ENCODE measurements at regions not wholly inside any gene's neighbourhood (a gene's known extent, or its start where the extent isn't known, plus 50 kb on each side); places are given as distances from the start of the nearest gene placed in this dataset.

- no peak for DNase-seq
Measured at GRCh38 chr1:168970926-168971659, 135.4 kb upstream of the ATP1B1 start.

DNA sequence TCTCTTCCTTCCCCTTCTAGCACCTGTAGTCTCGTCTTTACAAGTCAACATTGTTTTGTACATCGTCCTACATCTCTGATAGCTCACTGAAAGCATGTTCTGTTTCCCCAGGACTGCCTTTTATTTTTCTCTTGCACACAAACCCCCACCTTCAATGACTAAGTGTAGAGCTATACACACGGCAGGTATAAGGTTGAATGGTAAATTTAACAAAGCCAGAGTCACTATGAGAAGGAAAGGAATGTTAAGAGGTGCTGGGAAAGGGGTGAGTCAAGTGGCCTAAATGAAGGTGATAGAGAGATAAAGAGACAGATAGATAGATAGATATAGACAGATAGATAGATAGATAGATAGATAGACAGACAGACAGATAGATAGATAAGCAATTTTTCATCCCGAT lies 134.3 kb upstream of the ATP1B1 start:
- no peak for DNase-seq

- no peak for DNase-seq
Measured at GRCh38 chr1:168972887-168973286, 133.6 kb upstream of the ATP1B1 start.

GRCh38 chr1:168974117-168974516 lies 132.4 kb upstream of the ATP1B1 start:
- no peak for DNase-seq

GRCh38 chr1:168974611-168975010 lies 131.9 kb upstream of the ATP1B1 start:
- DNase-seq = no peak

DNA sequence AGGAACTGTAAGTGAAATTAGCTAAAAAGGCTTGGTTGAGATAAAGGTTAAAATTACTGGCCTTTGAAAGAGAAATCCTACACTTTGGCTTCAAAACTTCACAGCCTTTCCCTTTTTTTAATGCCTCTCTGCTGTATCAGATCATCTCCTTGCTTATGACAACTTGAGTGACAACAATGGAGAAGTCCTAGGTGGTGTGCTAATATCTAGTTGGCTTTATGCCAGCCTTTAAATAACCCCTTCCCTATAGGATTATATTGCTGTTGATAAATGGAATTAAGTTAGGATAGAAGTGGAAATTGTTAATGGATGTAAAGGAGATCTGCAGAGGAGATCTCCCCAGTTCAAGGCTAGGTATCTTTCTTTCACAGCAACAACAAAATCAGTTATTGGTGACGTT lies 130.2 kb upstream of the ATP1B1 start:
- no peak for DNase-seq

- no peak for DNase-seq
Measured at GRCh38 chr1:168977618-168978017, 128.9 kb upstream of the ATP1B1 start.

DNA sequence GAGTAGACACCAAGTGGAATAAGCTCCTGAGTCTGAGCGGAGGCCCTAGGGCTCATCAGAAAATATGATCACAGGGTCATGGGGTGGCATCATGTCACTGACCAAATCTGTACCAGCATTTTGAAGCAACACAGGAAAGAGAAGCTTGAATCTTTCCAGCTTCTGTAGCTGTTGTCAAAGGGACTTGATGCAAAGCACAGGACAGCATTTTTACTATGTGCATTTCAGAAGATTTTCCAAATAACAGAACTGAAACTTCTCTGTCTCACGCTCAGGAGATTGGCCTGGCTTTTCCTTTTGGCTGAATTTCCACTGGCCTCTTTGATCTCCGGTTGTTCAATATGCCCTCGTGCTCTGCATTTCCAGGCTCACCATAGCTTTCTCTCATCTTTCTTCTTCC lies 127.2 kb upstream of the ATP1B1 start:
- DNase-seq = no peak

DNA sequence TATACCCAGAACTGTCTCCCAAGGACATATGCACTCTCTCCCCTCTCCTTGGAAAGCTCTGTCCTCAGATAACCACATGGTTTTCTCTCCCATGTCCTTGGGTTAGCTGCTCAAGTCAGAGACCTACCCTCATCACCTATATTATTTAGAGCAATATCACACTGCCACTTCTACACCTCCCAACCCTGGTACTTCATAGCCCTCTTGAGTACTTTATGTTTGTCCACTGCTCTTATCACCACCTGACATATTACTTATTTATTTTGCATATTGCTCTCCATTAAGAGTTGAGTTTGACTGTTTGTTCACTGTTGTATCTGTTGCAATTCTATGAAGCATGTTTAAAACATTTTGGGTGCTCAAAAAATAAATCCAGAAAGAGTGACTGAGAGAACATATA lies 126.3 kb upstream of the ATP1B1 start:
- DNase-seq = no peak

- DNase-seq = no peak
Measured at GRCh38 chr1:168980656-168981055, 125.8 kb upstream of the ATP1B1 start.

DNA sequence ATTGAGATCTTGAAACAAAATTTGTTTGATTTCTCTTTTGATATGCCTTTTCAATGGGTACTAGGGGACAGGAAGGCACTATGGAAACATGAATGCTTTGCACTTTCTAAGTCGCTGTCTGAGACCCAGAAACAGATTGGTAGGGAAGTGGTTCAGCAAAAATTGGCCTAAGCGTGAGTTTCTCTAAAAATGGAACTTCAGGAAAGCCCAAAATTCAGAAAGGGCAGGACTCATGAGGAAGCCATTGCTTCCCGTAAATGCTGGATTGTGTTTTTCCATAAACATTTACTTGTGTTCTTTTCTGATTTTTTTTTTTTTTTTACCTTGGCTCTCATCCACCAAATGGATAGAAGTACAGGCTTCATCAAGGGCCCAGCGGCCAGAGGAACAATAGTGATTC lies 123.7 kb upstream of the ATP1B1 start:
- no peak for DNase-seq

DNA sequence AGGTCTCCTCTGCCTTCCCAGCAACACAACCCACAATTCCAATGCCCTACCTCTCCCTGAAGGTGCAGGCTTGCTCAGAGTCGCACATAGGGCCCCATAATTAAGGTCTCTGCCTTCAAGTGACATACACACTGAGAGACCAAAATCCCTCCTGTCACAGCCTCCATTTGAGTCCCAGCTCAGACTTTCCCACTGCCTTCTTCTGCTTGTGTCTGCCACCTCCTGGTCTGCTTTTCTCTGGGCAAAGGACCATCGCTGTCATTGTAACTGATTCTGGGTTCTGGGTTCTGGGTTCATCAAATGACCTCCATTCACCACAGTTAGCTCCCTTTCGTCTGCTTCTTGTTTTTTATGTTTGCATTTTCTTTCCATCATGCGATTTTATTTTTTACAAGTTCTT lies 119.2 kb upstream of the ATP1B1 start:
- DNase-seq = no peak

DNA sequence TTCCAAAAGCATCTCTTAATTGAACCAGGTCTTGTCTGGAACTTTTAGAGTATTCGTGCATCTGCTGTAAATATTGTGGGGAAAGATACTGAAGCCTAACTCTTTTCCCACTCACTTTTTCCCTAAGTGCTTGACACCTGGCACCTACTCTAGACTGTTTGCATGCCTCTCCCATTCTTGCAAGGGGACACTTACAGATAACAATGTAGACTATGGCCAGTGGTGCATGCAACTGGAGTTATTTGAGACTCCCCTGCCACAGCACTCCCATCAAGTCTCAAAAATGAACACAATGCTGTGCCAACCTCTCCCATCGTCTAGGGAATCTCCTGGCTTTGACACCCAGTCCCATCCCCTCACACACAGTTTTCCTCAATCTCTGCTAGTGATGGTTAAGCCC lies 118.6 kb upstream of the ATP1B1 start:
- DNase-seq = no peak

- no peak for DNase-seq
Measured at GRCh38 chr1:168989985-168990384, 116.5 kb upstream of the ATP1B1 start.

- DNase-seq = peak; percentile 66
Measured at GRCh38 chr1:168991667-168992475, 114.6 kb upstream of the ATP1B1 start.

DNA sequence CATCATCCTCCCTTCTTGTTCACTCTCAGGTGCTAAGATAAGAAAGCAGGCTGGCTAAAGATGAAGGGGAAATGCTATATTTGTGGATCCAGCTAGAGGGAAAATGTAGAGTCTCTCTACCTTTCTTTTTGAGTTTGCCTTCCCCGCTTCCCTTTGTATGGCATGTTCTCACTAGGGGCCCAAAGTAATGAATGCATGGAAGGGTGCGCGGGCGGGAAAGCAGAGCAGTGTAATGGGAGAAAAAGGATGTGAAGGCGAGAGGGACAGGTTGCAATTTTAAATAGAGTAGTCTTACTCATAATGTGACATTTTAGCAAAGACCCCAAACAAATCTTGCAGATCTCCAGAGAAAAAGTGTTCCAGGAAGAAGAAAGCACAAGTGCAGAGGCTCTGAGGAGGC lies 105.1 kb upstream of the ATP1B1 start:
- DNase-seq = no peak

DNA sequence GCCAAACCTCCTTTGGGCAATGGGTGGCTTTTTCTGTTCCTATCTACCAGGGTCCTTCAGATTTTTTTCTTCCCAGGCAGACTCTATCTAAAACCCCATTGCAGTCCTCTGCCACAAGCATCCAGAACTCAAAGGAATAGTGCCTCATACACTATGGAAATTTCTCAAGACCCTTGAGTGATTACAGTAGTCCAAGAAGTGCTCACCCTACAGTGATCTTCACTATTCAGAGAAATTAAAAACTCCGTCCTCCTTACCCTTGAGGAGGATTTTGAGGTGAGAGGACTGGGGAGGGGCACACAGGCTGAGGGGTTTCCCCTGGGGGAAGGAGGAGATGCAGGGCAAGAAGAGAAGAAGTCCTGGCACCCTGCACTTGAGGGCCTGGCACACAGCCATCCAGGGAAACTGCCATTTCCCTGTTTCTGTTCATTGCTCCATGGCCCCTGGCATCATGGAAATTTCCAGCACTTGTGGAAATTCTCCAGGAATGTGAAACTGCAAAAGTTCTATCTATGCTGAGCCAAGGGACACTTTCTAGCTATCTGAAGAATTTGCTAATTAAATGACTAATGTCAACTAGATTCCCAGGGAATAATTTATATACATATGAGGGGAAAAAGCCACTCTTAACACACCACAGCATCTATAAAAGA lies 102.5 kb upstream of the ATP1B1 start:
- no peak for DNase-seq

DNA sequence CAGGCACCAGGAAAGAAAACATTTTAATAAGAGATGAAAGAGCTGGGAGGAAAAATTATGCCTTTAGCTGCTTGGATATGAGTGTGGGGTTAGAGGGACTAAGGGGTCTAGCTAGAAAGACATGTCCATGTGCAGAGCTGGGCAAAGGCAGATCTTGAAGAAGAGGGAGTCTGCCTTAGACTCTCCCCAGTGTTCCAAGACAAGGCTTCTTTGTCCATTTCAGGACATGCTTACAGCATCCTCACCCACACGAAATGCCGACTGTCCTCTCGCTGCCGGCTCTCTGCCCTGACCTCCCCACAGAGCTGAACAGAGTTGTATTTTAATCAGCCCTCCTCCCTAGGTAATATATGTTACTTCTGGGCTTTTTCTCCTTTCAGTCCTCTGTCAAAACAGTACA lies 100.7 kb upstream of the ATP1B1 start:
- DNase-seq = no peak

- no peak for DNase-seq
Measured at GRCh38 chr1:169009666-169010065, 96.8 kb upstream of the ATP1B1 start.

GRCh38 chr1:169012416-169012815 lies 94.1 kb upstream of the ATP1B1 start:
- no peak for DNase-seq

- DNase-seq = no peak
Measured at GRCh38 chr1:169013821-169014220, 92.7 kb upstream of the ATP1B1 start.

DNA sequence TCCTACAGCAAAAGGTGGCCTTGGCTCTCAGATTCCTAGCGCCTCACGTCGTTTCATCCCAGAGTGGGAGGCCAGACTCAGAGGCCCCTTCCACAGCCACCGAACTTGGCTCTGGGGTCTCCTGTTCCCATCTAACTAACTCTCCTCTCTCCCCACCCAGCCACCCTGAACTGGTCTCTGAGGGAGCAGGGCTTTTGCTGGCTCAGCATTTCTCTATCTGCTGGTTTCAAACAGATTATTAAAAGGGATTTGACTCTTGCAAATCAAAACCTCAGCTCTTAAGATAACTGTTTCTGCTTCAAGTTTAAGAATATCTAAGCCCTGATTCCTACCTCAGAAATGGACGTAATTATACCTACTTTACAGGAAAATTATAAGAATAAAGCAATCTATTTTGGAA lies 91.0 kb upstream of the ATP1B1 start:
- no peak for DNase-seq

- no peak for DNase-seq
Measured at GRCh38 chr1:169018751-169019150, 87.7 kb upstream of the ATP1B1 start.

DNA sequence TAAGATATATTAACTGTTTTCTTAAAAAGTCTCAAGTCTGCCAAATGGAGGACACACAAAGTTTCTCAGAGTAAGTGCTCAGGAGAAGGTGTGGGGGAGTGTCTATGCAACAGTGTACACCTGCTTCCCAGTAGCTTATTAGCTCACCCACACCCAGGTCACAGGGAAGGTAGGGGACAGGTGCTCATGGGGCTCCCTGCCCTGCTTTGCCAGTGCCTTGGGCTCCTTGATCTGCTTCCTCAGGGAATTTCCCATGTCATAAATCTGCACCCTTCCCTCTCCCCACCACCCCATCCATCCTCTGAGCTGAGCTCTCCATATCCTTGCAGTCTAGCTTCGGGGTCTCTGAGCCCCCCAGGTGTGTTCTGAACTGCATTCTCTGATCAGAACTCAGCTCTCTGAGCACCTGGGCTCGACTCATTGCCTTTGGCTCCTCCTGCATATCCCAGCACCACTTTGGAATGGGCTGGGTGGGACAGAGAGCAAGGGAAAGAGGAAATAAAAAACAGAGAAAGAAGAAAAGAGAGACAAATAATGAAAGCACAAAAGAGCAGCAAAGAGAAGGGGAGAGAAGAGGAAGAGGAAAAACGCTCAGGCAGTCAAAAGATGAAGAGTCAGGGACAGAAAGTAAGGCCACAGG lies 87.0 kb upstream of the ATP1B1 start:
- DNase-seq = no peak

Data from activated CD8-positive, alpha-beta memory T cell treated with anti-CD3 and anti-CD28 coated beads for 24 hours (primary cell).